Liver (tissue), 3 donors: ENCODE measurements at regions not wholly inside any gene's neighbourhood (a gene's known extent, or its start where the extent isn't known, plus 50 kb on each side); places are given as distances from the start of the nearest gene placed in this dataset.

Source experiments
- CTCF ChIP-seq: fragments of 150-350 bp; IDR thresholded peaks from 2 replicates; pipeline ENCODE4 v1.5.1; 2017; ENCODE audit warnings: improper control_type of control experiment, low read depth, low read length; ENCODE audit not compliant: missing input control
- EGR1 ChIP-seq, 2 donors: IDR thresholded peaks; 2 replicates each; pipeline ENCODE4 v1.6.1; 2016 to 2018; ENCODE audit warnings: antibody characterized with exemption in 2 of 2, low read depth in 2 of 2
- HNF4G ChIP-seq: IDR thresholded peaks from 2 replicates; pipeline ENCODE4 v1.6.1; 2016; ENCODE audit warnings: antibody characterized with exemption
- JUND ChIP-seq, 2 donors: IDR thresholded peaks; 2 replicates each; pipeline ENCODE4 v1.6.1; 2016; ENCODE audit warnings: antibody characterized with exemption in 2 of 2
- RAD21 ChIP-seq, 2 donors: IDR thresholded peaks; 2 replicates each; pipeline ENCODE4 v1.6.1; 2016; ENCODE audit warnings: antibody characterized with exemption in 2 of 2, mild to moderate bottlenecking in 2 of 2
- REST ChIP-seq: IDR thresholded peaks from 2 replicates; pipeline ENCODE4 v1.6.1; 2016; ENCODE audit warnings: antibody characterized with exemption, mild to moderate bottlenecking
- RXRA ChIP-seq, 2 donors: IDR thresholded peaks; 2 replicates each; pipeline ENCODE4 v1.6.1; 2017 to 2018; ENCODE audit warnings: antibody characterized with exemption in 2 of 2, mild to moderate bottlenecking in 1 of 2
- SP1 ChIP-seq: IDR thresholded peaks from 2 replicates; pipeline ENCODE4 v1.6.1; 2018; ENCODE audit warnings: antibody characterized with exemption, mild to moderate bottlenecking
- YY1 ChIP-seq: IDR thresholded peaks from 2 replicates; pipeline ENCODE4 v1.6.1; 2016; ENCODE audit warnings: antibody characterized with exemption, mild to moderate bottlenecking
- TF ChIP-seq, protein P1 (sequence below): IDR thresholded peaks from 2 replicates; pipeline ENCODE4 v1.6.1; 2016; ENCODE audit warnings: antibody characterized with exemption
- TF ChIP-seq, protein P2 (sequence below): IDR thresholded peaks from 2 replicates; pipeline ENCODE4 v1.6.1; 2016; ENCODE audit warnings: antibody characterized with exemption
- donor health status: healthy.
- donor health status: healthy.

DNA sequence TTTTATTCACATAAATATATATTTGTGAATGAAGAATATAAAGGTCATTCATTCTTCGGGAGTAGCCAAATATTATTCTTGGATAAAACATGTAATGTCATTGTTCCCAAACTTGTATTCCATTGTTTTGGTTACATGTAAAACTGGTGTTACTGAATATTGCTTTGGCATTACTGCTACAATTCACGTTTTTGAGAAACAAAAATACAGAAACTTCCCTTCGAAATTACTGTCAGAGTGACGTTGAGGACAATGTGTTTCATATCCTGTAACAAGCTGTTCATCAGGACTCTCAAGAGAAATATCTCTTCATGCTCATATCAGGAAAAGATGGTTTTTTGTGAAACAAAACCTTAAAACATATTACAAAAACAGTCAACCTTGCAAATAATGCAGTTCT lies 258.9 kb upstream of the DDX53 start:
- no peak for TF ChIP-seq SP1
- TF ChIP-seq CTCF = no peak
- no peak for TF ChIP-seq EGR1 (IDR thresholded peaks at IDR 0.05; ENCODE audit: low read depth in 2 of 2)
- TF ChIP-seq RXRA (IDR thresholded peaks at IDR 0.05) = no peak
- TF ChIP-seq YY1 = no peak
- no peak for TF ChIP-seq RAD21 (IDR thresholded peaks at IDR 0.05)
- no peak for TF ChIP-seq JUND (IDR thresholded peaks at IDR 0.05)
- no peak for TF ChIP-seq HNF4G
- TF ChIP-seq, protein P1, sequence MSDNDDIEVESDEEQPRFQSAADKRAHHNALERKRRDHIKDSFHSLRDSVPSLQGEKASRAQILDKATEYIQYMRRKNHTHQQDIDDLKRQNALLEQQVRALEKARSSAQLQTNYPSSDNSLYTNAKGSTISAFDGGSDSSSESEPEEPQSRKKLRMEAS = no peak
- TF ChIP-seq, protein P2, sequence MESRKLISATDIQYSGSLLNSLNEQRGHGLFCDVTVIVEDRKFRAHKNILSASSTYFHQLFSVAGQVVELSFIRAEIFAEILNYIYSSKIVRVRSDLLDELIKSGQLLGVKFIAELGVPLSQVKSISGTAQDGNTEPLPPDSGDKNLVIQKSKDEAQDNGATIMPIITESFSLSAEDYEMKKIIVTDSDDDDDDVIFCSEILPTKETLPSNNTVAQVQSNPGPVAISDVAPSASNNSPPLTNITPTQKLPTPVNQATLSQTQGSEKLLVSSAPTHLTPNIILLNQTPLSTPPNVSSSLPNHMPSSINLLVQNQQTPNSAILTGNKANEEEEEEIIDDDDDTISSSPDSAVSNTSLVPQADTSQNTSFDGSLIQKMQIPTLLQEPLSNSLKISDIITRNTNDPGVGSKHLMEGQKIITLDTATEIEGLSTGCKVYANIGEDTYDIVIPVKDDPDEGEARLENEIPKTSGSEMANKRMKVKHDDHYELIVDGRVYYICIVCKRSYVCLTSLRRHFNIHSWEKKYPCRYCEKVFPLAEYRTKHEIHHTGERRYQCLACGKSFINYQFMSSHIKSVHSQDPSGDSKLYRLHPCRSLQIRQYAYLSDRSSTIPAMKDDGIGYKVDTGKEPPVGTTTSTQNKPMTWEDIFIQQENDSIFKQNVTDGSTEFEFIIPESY = no peak
- no peak for TF ChIP-seq REST
